ENCODE measurements at regions not wholly inside any gene's neighbourhood (a gene's known extent, or its start where the extent isn't known, plus 50 kb on each side); places are given as distances from the start of the nearest gene placed in this dataset.
"Not testable (repeated sequence)": the region's sequence is repeated elsewhere in the genome, so short reads cannot be mapped to it uniquely, and the experiment has no call there.

GRCh38 chr1:30097851-30098250 is 625.5 kb downstream of the MATN1 start:
- not testable (repeated sequence) for DNase-seq (ENCODE audit: low read depth, low spot score)

- DNase-seq (ENCODE audit: low read depth, low spot score): no peak
Measured at GRCh38 chr1:30095451-30096025, 627.8 kb downstream of the MATN1 start.

- no peak for DNase-seq (ENCODE audit: low read depth, low spot score)
Measured at GRCh38 chr1:30095051-30095450, 628.3 kb downstream of the MATN1 start.

GRCh38 chr1:30092051-30092858 is 631.1 kb downstream of the MATN1 start:
- DNase-seq (ENCODE audit: low read depth, low spot score): no peak

GRCh38 chr1:30090162-30090820 is 633.1 kb downstream of the MATN1 start:
- no peak for DNase-seq (ENCODE audit: low read depth, low spot score)

GRCh38 chr1:30089024-30089430 is 634.4 kb downstream of the MATN1 start:
- no peak for DNase-seq (ENCODE audit: low read depth, low spot score)

- no peak for DNase-seq (ENCODE audit: low read depth, low spot score)
Measured at GRCh38 chr1:30088594-30088993, 634.8 kb downstream of the MATN1 start.

GRCh38 chr1:30087465-30087864 is 635.9 kb downstream of the MATN1 start:
- DNase-seq (ENCODE audit: low read depth, low spot score): no peak

GRCh38 chr1:30085811-30086770 is 637.3 kb downstream of the MATN1 start:
- DNase-seq (ENCODE audit: low read depth, low spot score): peak; percentile 59

- DNase-seq (ENCODE audit: low read depth, low spot score): no peak
Measured at GRCh38 chr1:30084909-30085571, 638.3 kb downstream of the MATN1 start.

- no peak for DNase-seq (ENCODE audit: low read depth, low spot score)
Measured at GRCh38 chr1:30083800-30084464, 639.5 kb downstream of the MATN1 start.

- no peak for DNase-seq (ENCODE audit: low read depth, low spot score)
Measured at GRCh38 chr1:30081379-30082102, 641.8 kb downstream of the MATN1 start.

- not testable (repeated sequence) for DNase-seq (ENCODE audit: low read depth, low spot score)
Measured at GRCh38 chr1:30075916-30076315, 647.5 kb downstream of the MATN1 start.

GRCh38 chr1:30068787-30069472 is 654.5 kb downstream of the MATN1 start:
- DNase-seq (ENCODE audit: low read depth, low spot score): no peak

- no peak for DNase-seq (ENCODE audit: low read depth, low spot score)
Measured at GRCh38 chr1:30064547-30064946, 658.8 kb downstream of the MATN1 start.

- no peak for DNase-seq (ENCODE audit: low read depth, low spot score)
Measured at GRCh38 chr1:30063621-30064280, 659.6 kb downstream of the MATN1 start.

GRCh38 chr1:30061292-30062220 is 661.8 kb downstream of the MATN1 start:
- no peak for DNase-seq (ENCODE audit: low read depth, low spot score)

- DNase-seq (ENCODE audit: low read depth, low spot score): no peak
Measured at GRCh38 chr1:30060738-30061137, 662.6 kb downstream of the MATN1 start.

Measured in iPS DF 19.7 (cell line).